Activated CD4-positive, alpha-beta T cell treated with anti-CD3 and anti-CD28 coated beads for 4 hours (primary cell): ENCODE measurements at regions not wholly inside any gene's neighbourhood (a gene's known extent, or its start where the extent isn't known, plus 50 kb on each side); places are given as distances from the start of the nearest gene placed in this dataset.

Experiments
- DNase-seq, 2 donors: peaks; one replicate each; pipeline ENCODE4 v3.0.0-alpha.2; 2020

GRCh38 chr1:229098903-229099578 lies 171.9 kb upstream of the RAB4A start:
- DNase-seq, result no peak

- no peak for DNase-seq
Measured at GRCh38 chr1:229101011-229101871, 169.7 kb upstream of the RAB4A start.

- no peak for DNase-seq
Measured at GRCh38 chr1:229102741-229103391, 168.0 kb upstream of the RAB4A start.

- no peak for DNase-seq
Measured at GRCh38 chr1:229104654-229105053, 166.3 kb upstream of the RAB4A start.

- DNase-seq, result no peak
Measured at GRCh38 chr1:229105109-229105508, 165.8 kb upstream of the RAB4A start.

- no peak for DNase-seq
Measured at GRCh38 chr1:229105822-229106525, 164.9 kb upstream of the RAB4A start.

GRCh38 chr1:229106526-229107125 lies 164.3 kb upstream of the RAB4A start:
- DNase-seq, result no peak

- DNase-seq, result no peak
Measured at GRCh38 chr1:229107304-229107815, 163.6 kb upstream of the RAB4A start.

- no peak for DNase-seq
Measured at GRCh38 chr1:229107972-229108371, 162.9 kb upstream of the RAB4A start.

GRCh38 chr1:229108598-229109201 lies 162.2 kb upstream of the RAB4A start:
- no peak for DNase-seq

- no peak for DNase-seq
Measured at GRCh38 chr1:229109320-229109761, 161.6 kb upstream of the RAB4A start.

- no peak for DNase-seq
Measured at GRCh38 chr1:229110986-229111385, 159.9 kb upstream of the RAB4A start.

GRCh38 chr1:229111703-229112319 lies 159.1 kb upstream of the RAB4A start:
- no peak for DNase-seq

GRCh38 chr1:229112832-229113548 lies 157.9 kb upstream of the RAB4A start:
- no peak for DNase-seq

GRCh38 chr1:229114315-229114714 lies 156.6 kb upstream of the RAB4A start:
- no peak for DNase-seq

GRCh38 chr1:229114850-229115365 lies 156.0 kb upstream of the RAB4A start:
- DNase-seq, result no peak

GRCh38 chr1:229116114-229116513 lies 154.8 kb upstream of the RAB4A start:
- DNase-seq, result no peak

- DNase-seq, result no peak
Measured at GRCh38 chr1:229117664-229118300, 153.1 kb upstream of the RAB4A start.

- no peak for DNase-seq
Measured at GRCh38 chr1:229118477-229119061, 152.3 kb upstream of the RAB4A start.

- DNase-seq, result no peak
Measured at GRCh38 chr1:229119161-229119560, 151.8 kb upstream of the RAB4A start.
